HG03565 (cell line): ENCODE measurements at regions not wholly inside any gene's neighbourhood (a gene's known extent, or its start where the extent isn't known, plus 50 kb on each side); places are given as distances from the start of the nearest gene placed in this dataset.
A peak's percentile ranks its signal among the peaks of the same experiment; 100 is the strongest.
"Not testable (repeated sequence)": the region's sequence is repeated elsewhere in the genome, so short reads cannot be mapped to it uniquely, and the experiment has no call there.

ENCODE experiments used
- ATAC-seq: cut with Tn5 transposase; IDR thresholded peaks from one replicate; pipeline ENCODE4 v1.9.1; 2021; ENCODE audit warnings: mild to moderate bottlenecking, moderate library complexity; ENCODE audit not compliant: unreplicated experiment

DNA sequence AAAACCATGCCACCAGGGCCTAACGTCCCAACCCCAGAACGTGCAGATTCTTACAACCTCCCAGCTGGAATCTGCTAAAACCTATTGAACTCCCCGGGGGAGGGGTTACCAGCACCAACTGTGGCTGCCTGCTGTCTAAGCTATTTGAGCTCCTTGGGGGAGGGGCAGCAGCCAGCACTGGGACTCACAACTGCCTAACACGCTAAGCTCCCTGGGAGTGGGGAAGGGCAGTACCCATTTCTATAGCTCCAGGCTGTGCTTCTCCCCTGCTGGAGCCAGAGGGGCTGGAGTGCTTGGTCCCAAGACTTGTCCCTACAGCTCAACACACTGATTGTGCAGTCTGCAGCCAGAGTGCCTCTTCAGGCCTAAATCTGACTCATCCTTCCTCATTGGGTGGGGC is 459.8 kb upstream of the FGF16 start:
- ATAC-seq: no peak

DNA sequence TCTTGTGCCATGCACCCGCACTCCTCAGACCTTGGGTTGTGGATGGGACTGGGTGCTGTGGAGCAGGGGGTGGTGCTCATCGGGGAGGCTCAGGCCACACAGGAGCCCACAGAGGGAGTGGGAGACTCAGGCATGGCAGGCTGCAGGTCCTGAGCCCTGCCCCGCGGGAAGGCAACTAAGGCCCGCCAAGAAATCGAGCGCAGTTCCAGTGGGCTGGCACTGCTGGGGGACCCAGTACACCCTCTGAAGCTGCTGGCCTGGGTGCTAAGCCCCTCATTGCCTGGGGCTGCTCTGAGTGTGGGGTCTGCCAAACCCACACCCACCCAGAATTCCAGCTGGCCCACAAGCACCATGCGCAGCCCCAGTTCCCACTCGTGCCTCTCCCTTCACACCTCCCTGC is 450.5 kb upstream of the FGF16 start:
- no peak for ATAC-seq

DNA sequence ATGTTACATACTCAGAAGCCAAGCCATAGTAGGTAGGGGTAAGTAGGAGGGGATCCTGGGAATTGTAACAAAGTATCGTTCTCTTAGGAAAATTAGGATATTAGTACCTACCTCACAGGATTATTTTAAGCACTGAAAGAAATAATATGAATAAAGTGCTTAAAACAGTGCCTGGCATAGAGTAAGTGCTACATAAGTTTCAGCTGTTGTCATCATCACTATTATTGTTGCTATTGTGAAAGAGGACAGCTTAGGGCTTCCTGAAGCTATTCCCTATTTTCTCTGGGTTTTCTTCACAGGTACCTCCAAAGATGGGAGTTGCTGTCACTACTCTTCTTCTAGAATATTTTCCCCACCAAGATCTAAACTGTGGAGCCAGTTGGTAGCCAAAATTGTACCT is 443.7 kb upstream of the FGF16 start:
- no peak for ATAC-seq

DNA sequence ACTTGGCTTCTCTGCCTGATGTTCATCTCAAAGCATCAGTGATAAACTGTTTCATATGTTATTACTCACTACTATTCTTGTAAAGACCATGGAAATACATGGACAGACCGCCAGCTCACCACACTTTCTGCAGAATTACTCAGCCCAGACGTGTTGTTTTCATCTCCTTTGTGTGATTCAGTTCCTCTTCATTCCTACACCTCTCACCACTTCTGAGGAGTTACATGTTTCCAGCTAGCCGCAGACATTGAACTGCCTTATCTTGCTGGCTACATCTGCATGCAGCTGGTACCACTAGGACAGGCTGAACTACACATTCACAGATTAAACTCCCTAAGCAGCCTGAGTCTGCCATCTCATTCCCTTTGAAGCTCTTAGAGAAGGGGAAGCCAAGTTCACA is 443.2 kb upstream of the FGF16 start:
- ATAC-seq: no peak

DNA sequence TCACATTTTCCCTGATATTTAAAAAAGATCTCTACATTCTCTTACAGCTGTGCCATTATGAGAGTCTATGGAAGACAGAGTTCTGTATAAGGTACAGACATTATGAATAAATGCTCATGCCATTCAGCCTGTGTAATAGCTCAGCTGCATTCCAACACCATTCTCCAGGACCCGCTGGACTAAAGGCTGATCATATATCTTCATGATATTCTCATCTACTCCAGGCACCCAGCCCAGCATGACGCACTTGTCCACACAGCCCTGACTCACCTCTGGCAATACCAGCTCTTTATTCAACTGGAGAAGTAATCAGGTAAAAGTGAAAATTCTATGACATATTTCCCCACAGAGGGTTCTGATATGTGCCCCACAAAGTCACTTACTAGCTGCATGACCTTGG is 437.5 kb upstream of the FGF16 start:
- no peak for ATAC-seq

DNA sequence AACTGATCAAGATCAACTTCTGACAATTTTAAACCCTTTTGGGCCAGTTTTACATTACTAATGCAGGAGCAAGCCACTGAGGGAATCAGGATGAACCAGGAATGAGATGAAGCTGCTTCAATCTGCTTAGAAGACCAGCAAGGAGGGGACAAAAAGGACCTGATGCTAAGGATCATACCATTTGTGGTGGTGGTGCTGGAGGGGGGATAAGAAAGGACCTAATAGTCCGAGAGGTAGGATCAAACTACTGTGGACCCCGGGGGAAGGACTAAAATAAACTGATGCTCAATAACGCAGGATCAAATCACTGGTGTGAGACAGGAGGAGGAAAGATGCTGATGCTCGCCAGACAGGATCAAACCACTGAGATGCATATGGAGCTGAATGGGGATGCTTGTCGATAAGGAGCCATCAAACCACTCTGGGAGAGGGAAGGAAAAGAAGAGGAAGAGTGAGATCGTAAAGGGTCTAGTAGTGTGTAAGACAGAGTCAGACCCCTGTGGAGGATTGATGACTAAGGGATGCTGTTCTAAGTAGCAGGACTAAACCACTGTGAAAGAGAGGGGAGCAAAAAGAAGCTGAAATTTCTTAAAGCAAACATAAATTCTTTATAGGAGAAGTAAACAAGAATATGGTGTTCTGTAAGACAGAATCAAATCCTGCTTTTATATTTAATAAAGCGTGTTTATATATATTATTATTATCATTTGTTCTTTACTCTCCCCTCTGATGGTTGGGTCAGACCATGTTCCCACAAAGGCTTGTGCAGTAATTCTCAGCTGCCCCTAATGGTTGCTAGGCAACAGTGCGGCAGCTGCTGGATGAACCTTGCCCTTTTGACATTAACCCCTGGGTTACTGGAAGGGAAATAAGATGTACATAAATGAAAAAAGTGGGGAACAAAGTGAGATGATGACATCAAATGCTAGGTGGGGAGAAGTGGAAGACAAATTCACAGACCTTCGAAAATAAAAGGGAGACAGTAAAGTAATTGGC is 432.5 kb upstream of the FGF16 start:
- no peak for ATAC-seq

DNA sequence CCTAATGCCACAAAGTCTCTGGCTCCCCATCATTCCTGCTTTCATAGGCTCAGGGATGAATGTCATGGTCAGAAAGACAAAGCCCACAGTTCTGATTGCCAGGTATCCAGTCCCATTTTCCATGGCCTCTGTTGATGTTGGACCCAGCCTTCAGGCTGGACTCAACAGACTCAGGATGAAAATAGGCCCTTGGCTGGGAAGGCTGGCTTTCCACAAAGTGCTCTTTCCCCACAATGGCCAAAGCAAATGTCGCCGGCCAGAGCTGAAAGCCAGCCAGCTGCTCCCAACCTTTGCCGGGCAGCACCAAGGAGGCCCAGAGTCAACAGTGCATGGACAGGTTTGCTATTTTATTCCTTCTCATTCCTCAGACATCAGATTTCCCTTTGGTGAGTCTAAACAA is 430.1 kb upstream of the FGF16 start:
- ATAC-seq: no peak

DNA sequence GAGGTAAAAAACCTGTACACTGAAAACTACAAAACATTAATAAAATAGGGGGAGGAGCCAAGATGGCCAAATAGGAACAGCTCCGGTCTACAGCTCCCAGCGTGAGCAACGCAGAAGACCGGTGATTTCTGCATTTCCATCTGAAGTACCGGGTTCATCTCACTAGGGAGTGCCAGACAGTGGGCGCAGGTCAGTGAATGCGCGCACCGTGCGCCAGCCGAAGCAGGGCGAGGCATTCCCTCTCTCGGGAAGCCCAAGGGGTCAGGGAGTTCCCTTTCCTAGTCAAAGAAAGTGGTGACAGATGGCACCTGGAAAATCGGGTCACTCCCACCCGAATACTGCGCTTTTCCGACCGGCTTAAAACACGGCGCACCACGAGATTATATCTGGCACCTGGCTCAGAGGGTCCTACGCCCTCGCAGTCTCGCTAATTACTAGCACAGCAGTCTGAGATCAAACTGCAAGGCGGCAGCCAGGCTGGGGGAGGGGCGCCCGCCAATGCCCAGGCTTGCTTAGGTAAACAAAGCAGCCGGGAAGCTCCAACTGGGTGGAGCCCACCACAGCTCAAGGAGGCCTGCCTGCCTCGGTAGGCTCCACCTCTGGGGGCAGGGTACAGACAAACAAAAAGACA is 400.9 kb upstream of the FGF16 start:
- not testable (repeated sequence) for ATAC-seq

DNA sequence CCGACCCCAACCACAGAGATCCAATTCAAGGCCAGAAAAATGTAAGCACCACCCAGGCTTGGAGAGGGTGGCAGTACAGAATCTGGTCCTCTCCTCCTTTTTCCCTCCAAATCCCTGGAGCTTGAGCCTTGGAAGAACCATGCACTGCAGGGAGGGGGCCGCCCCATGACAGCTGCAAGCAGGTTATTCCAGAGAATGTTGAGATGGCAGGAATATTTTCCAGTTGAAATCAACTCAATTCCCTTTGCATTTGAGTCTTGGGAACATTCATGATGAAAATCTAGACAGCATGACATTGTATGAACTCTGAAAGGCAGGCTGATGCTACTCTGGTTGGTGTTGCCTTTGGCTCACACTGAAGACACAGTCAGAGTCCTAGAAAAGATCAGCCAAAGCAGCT is 386.6 kb upstream of the FGF16 start:
- ATAC-seq: no peak

DNA sequence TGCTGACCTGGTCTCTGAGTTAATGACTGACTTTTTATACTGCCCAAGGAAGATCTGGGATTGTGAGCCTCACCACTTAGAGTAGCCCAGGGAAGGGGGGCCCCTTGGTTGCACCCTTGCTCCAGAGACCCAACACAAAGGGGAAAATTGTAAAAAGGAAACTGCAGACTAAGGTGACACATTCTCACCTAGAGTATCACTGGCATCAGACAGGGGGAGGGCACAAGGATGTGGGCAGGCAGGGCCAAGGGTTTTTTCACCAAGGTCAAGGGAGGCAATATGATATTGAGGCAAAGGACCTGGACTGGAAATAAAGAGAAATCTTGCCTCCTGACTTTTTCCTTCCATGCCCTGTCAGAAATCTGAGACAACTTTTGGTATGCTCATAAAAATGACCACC is 386.2 kb upstream of the FGF16 start:
- no peak for ATAC-seq

DNA sequence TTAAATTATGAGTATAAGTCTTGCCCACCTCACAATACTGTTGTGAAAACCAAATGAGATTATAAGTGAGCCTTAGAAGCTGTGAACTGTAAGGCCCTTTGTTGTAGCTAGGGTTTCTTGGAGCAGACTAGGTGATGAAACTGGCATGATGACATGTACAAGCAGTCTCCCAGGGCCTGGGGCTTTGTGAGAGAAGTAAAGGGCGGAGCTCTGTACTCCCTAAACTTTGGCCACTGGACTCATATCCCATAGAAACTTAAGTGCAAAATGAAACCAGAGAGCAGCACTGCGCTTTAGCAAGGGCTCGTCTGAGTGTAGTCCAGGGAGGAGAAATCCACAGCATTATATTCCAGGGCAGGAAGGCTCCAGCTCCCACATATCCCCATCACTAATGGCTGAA is 385.6 kb upstream of the FGF16 start:
- no peak for ATAC-seq

DNA sequence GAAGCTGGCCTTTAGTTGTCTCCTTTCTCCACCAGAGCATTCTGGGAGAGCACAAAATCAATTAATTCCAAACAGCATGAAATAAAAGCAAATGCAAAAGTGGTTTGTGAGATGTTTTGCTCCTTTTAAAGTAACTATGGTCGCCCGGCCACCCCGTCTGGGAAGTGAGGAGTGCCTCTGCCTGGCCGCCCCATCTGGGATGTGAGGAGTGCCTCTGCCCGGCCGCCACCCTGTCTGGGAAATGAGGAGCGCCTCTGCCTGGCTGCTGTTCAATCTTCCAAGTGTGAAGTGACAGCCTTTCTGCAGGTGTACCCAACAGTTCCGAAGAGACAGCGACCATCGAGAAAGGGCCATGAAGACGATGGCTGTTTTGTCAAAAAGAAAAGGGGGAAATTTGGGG is 381.3 kb upstream of the FGF16 start:
- ATAC-seq: no peak

DNA sequence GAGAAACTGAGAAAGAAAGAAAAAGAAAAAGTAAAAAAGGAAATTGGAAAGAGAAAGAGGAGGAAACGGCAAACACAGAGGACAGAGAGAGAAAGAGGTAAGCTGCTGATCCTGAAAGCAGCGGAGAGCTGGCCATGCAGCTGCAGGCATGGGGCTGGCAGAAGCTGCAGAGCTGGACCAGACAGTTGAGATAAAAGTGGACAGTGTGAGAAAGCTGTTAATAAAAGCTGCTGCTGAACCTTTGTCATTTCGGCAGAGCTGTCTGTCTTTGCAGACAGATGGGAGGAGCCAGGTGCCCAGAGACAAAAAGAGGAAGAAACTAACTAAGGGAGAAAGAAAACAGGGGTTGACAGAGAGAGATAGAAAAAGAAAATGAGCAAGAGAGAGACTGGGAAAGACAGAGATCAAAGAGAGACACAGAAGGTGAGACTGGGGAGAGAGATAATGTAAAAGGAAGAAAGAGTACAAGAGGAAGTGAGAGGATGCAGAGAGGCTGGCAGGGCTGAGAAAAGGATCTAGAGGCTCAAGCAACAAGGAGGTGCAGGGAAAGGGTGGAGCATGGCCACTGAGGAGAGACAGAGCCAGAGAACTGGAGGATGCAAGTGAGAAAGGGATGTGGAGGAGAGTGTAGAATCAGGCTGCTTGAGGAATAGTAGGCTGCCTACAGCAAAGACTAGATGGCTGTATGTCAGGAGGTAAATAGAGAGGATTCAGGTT is 376.8 kb upstream of the FGF16 start:
- no peak for ATAC-seq

DNA sequence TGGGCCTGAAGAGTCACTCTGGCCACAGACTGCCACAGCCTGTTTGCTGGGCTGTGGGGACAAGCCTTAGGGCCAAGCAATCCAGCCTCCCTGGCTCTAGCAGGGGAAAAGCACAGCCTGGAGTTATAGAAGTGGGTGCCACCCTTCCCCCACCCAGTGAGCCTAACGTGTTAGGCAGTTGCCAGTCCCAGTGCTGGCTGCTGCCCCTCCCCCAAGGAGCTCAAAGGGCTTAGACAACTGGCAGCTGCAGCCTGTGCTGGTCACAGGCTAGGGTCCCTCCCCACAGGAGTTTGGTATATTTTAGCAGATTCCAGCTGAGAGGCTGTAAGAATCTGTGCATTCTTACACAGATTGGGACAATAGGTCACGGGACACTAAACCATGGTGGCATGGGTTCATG is 370.3 kb upstream of the FGF16 start:
- ATAC-seq: no peak

DNA sequence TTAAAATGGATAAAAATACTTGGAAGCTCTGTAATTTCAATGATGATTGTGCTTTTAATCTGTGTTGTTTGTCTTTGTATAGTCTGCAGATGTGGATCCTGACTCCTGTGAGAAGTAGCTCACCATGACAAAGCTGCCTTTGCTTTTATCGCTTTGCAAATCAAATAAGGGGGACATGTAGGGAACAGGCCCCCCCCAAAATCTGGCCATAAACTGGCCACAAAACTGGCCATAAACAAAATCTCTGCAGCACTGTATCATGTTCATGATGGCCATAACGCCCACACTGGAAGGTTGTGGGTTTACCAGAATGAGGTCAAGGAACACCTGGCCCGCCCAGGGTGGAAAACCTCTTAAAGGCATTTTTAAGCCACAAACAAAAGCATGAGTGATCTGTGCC is 366.0 kb upstream of the FGF16 start:
- ATAC-seq: not testable (repeated sequence)

DNA sequence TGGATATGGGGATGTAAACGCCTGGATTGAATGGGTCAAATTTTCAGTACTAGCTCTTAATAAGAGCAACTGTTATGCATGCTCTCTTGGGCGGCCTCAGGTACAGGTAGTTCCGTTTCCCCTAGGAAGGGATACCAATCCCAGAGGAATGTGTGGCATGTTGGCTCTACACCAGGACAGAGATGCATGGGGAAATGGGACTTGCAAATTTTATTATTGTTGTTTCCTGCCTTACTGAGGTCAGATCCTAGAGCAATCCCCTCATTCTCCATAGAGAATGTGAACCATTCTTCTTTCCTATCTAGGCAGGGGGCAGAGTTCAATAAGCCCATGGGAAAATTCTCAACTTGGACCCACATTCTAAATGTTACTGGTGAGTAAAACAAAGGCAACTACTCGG is 361.8 kb upstream of the FGF16 start:
- no peak for ATAC-seq

DNA sequence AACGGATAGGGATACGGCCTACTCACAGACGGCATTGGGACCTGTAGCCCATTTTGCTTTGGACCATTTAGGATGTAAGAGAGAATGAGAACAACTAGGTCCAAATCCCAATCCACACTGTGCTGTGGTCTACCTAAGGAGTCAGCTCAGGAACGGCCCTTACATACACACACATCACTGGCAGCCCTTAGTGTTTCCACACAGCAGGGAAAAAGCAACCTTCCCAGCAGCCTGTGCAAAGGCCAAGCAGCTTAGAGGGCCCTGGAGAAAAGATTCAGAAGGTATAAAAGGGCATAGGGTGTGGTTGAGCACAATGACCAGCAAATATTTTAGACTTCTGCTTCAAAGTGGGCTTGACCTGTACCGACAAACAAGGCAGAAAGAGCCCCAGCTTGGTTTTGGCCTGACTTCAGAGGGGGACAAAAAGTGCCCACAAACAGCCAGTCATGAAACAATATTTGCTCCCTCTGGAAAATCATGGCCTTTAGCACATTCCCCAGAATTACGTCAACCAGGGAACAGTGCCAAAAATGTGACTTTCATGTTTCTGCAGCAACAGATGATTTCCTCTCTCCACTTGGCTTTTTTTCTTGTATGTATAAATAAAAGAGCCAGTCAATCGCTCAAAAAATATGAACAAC is 359.5 kb upstream of the FGF16 start:
- no peak for ATAC-seq

DNA sequence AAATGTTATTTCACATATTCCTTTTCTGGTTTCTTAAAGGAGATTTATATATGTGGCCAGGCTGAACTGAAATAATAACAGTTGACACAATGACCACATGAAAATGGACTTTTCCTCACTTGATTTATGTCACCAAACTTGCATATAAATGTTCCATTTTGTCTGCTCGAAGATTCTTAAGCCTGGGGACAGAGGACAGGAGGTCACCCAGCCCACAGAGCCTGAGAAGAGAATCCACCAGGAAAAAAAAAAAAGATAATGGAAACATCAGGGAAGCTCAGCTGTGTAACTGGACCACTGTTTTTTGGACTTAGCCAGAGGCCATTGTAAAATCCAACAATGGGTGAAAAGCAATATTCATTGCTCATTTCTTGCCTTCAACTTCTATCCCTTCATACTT is 359.0 kb upstream of the FGF16 start:
- no peak for ATAC-seq

DNA sequence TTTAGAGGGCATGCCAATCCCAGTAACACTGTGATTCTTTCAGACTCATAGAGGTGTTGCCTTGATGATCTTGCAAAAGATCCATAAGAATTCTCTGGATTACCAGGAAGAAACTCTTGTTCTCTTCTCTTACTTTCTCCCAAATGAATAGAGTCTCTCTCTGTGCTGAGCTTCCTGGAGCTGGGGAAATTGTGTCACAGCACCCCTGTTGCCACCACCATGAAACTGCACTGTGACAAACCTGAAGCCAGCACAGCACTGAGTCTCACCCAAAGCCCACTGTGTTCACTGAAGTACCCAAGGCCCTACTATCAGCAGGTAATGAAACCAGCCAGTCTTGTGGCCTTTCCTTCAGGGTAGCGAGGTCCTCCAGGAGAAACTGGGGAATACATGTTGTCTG is 332.7 kb upstream of the FGF16 start:
- no peak for ATAC-seq

DNA sequence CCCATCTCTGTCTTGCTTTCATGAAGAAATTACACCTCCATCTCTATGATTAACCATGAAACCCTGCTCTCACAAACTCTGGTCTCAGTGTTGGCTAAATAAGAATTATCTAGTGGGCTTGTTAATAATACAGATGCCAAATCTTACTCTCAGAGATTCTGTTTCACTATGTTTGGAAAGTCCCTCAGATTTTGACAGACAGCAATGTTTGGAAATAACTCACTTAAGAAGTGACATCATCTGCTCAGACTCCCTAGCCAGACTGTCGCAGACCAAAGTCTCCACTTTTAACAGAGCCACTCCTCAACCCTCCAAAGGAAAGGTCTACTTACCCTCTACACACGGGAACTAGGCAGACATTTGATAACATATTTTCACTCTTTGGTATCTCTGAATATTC is 328.5 kb upstream of the FGF16 start:
- ATAC-seq: peak; percentile 87

DNA sequence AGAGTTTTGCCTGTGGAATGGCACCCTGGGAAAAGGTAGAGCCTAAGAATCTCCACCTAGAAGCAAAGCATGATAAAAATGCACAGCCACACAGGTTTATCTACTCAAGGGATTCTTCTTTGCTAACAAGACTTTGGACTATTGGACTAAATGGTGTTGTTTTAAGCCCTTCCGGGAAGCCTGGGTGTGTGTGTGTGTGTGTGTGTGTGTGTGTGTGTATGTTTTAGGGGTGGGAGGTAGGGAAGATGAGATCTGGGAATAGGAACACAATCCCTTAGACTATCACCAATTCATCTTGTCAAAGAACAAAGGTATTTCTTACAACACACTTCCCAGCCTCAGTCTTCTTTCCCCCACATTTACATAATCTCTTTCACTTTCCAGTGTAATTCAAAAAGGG is 327.5 kb upstream of the FGF16 start:
- no peak for ATAC-seq
